ENCODE measurements at regions not wholly inside any gene's neighbourhood (a gene's known extent, or its start where the extent isn't known, plus 50 kb on each side); places are given as distances from the start of the nearest gene placed in this dataset.
"Not testable (repeated sequence)": the region's sequence is repeated elsewhere in the genome, so short reads cannot be mapped to it uniquely, and the experiment has no call there.

- DNase-seq = no peak
Observed at GRCh38 chr14:34170882-34171281, 220.0 kb upstream of the EGLN3 start.

GRCh38 chr14:34169561-34169960 is 218.7 kb upstream of the EGLN3 start:
- no peak for DNase-seq

- DNase-seq = no peak
Observed at GRCh38 chr14:34168656-34169055, 217.8 kb upstream of the EGLN3 start.

GRCh38 chr14:34165847-34166350 is 215.0 kb upstream of the EGLN3 start:
- DNase-seq = no peak

GRCh38 chr14:34164162-34164864 is 213.4 kb upstream of the EGLN3 start:
- DNase-seq = no peak

- no peak for DNase-seq
Observed at GRCh38 chr14:34161351-34162082, 210.6 kb upstream of the EGLN3 start.

- no peak for DNase-seq
Observed at GRCh38 chr14:34160619-34161018, 209.7 kb upstream of the EGLN3 start.

GRCh38 chr14:34157651-34158050 is 206.8 kb upstream of the EGLN3 start:
- no peak for DNase-seq

- DNase-seq = no peak
Observed at GRCh38 chr14:34147461-34147860, 196.6 kb upstream of the EGLN3 start.

GRCh38 chr14:34140127-34140526 is 189.3 kb upstream of the EGLN3 start:
- DNase-seq = not testable (repeated sequence)

- not testable (repeated sequence) for DNase-seq
Observed at GRCh38 chr14:34139160-34140121, 188.6 kb upstream of the EGLN3 start.

GRCh38 chr14:34138175-34138574 is 187.3 kb upstream of the EGLN3 start:
- DNase-seq = no peak

- no peak for DNase-seq
Observed at GRCh38 chr14:34137001-34137745, 186.3 kb upstream of the EGLN3 start.

- DNase-seq = no peak
Observed at GRCh38 chr14:34135492-34135891, 184.6 kb upstream of the EGLN3 start.

GRCh38 chr14:34134484-34134883 is 183.6 kb upstream of the EGLN3 start:
- DNase-seq = no peak

GRCh38 chr14:34129927-34130552 is 179.2 kb upstream of the EGLN3 start:
- DNase-seq = no peak

GRCh38 chr14:34128665-34129064 is 177.8 kb upstream of the EGLN3 start:
- DNase-seq = no peak

- no peak for DNase-seq
Observed at GRCh38 chr14:34126586-34126985, 175.7 kb upstream of the EGLN3 start.

- no peak for DNase-seq
Observed at GRCh38 chr14:34124585-34124984, 173.7 kb upstream of the EGLN3 start.

GRCh38 chr14:34122650-34123049 is 171.8 kb upstream of the EGLN3 start:
- DNase-seq = no peak

GRCh38 chr14:34122081-34122480 is 171.2 kb upstream of the EGLN3 start:
- DNase-seq = no peak
